HG03060 (cell line): ENCODE measurements at regions not wholly inside any gene's neighbourhood (a gene's known extent, or its start where the extent isn't known, plus 50 kb on each side); places are given as distances from the start of the nearest gene placed in this dataset.
"Not testable (repeated sequence)": the region's sequence is repeated elsewhere in the genome, so short reads cannot be mapped to it uniquely, and the experiment has no call there.

ENCODE experiments used
- ATAC-seq: cut with Tn5 transposase; IDR thresholded peaks from one replicate; pipeline ENCODE4 v1.9.1; 2021; ENCODE audit warnings: low read depth, moderate number of reproducible peaks; ENCODE audit not compliant: unreplicated experiment

- no peak for ATAC-seq
Observed at GRCh38 chr11:97770570-97770969, 1250.2 kb upstream of the CNTN5 start.

- ATAC-seq: no peak
Observed at GRCh38 chr11:97772705-97773104, 1248.0 kb upstream of the CNTN5 start.

- ATAC-seq: not testable (repeated sequence)
Observed at GRCh38 chr11:97784388-97784787, 1236.4 kb upstream of the CNTN5 start.

GRCh38 chr11:97786961-97787360 lies 1233.8 kb upstream of the CNTN5 start:
- ATAC-seq: no peak

GRCh38 chr11:97794876-97795275 lies 1225.9 kb upstream of the CNTN5 start:
- ATAC-seq: no peak

GRCh38 chr11:97800891-97801290 lies 1219.9 kb upstream of the CNTN5 start:
- ATAC-seq: no peak

GRCh38 chr11:97814325-97814959 lies 1206.3 kb upstream of the CNTN5 start:
- ATAC-seq: no peak

- no peak for ATAC-seq
Observed at GRCh38 chr11:97815667-97816066, 1205.1 kb upstream of the CNTN5 start.

- no peak for ATAC-seq
Observed at GRCh38 chr11:97832451-97832850, 1188.3 kb upstream of the CNTN5 start.

GRCh38 chr11:97833412-97833811 lies 1187.3 kb upstream of the CNTN5 start:
- ATAC-seq: no peak

GRCh38 chr11:97844016-97844415 lies 1176.7 kb upstream of the CNTN5 start:
- no peak for ATAC-seq

GRCh38 chr11:97847730-97848129 lies 1173.0 kb upstream of the CNTN5 start:
- no peak for ATAC-seq

GRCh38 chr11:97850701-97851100 lies 1170.0 kb upstream of the CNTN5 start:
- no peak for ATAC-seq

- no peak for ATAC-seq
Observed at GRCh38 chr11:97854357-97854756, 1166.4 kb upstream of the CNTN5 start.

- ATAC-seq: no peak
Observed at GRCh38 chr11:97854877-97855276, 1165.9 kb upstream of the CNTN5 start.

GRCh38 chr11:97856666-97857065 lies 1164.1 kb upstream of the CNTN5 start:
- no peak for ATAC-seq

- no peak for ATAC-seq
Observed at GRCh38 chr11:97860237-97860636, 1160.5 kb upstream of the CNTN5 start.

GRCh38 chr11:97862021-97862420 lies 1158.7 kb upstream of the CNTN5 start:
- ATAC-seq: no peak

GRCh38 chr11:97865424-97866012 lies 1155.2 kb upstream of the CNTN5 start:
- no peak for ATAC-seq

GRCh38 chr11:97871816-97872215 lies 1148.9 kb upstream of the CNTN5 start:
- ATAC-seq: no peak

GRCh38 chr11:97880209-97880608 lies 1140.5 kb upstream of the CNTN5 start:
- no peak for ATAC-seq

- ATAC-seq: no peak
Observed at GRCh38 chr11:97883086-97883485, 1137.7 kb upstream of the CNTN5 start.

- no peak for ATAC-seq
Observed at GRCh38 chr11:97888641-97889040, 1132.1 kb upstream of the CNTN5 start.
